HG03095 (cell line): ENCODE measurements at regions not wholly inside any gene's neighbourhood (a gene's known extent, or its start where the extent isn't known, plus 50 kb on each side); places are given as distances from the start of the nearest gene placed in this dataset.
"Not testable (repeated sequence)": the region's sequence is repeated elsewhere in the genome, so short reads cannot be mapped to it uniquely, and the experiment has no call there.

ENCODE experiments used
- ATAC-seq: cut with Tn5 transposase; IDR thresholded peaks from one replicate; pipeline ENCODE4 v1.9.1; 2021; ENCODE audit warnings: moderate library complexity; ENCODE audit not compliant: unreplicated experiment

DNA sequence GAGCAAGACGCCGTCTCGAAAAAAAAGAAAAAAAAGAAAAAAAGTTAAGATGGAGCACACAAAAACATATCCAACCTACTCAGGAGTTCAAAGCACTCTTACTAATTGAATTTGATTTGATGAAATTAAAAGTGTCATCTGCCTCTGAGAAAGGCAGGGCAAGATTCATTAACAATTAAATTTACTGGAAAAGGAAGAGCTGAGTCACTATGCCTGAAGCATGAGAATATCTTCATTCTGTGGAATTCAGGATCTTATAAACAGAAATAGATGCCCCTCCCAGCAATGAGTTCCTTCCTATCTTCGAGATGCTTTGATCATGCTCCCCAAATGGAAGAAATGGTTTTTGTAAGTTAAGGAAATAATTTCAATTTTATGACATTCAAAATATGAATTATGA lies 61.0 kb upstream of the ST3GAL6 start:
- no peak for ATAC-seq

DNA sequence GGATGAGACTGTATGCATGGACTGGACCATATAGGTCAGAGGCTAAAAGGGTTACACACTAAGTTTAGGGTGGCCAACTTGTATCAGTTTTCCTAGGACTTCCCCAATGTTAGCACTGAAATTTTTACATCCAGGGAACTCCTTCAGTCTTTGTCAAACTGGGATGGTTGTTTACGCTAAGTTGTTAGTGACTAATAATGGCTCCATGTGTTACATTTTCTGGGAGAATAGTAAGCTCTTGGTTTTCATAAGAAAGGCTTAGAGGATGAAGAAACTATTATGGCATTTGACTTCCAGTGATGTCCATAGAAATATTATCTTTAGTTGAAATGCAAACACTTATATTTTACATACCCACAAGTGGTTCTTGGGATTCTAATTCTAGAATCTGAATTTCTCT lies 57.9 kb upstream of the ST3GAL6 start:
- ATAC-seq: no peak

DNA sequence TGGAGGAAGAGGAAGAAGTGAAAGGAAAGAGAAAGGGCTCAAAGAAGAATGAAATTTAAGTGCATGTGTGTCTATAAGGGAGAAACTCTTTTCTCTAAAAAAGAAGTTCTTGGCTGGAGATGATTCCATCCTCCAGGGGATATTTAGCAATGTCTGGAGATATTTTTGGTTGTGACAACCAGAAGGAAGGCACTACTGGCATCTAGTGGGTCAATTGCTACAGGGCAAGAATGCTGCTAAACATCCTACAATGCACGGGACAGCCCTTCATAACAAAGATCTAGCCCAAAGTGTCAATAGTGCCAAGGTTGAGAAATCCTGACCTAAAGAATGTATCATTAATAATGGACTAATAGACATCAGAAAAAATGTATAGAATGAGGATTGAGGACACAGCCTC lies 57.4 kb upstream of the ST3GAL6 start:
- ATAC-seq: no peak

DNA sequence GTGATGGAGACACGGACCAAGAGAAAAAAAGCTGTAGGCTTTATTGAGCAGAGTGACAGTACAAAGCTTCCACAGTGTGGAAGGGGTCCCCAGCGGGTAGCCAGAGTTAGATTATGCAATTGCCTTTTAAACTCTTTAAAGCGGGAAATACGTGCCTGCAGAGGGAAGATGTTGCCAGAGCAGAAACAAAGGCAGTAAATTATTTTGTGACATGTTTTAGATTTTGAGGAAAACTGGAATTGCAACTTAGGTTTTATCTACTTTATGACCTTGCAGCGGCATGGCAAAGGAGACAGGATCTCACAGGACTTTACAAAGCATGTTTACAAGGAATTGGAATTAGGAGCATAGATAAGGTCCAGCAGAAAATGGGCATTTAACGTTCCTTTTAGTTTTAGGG lies 54.5 kb upstream of the ST3GAL6 start:
- ATAC-seq: not testable (repeated sequence)

DNA sequence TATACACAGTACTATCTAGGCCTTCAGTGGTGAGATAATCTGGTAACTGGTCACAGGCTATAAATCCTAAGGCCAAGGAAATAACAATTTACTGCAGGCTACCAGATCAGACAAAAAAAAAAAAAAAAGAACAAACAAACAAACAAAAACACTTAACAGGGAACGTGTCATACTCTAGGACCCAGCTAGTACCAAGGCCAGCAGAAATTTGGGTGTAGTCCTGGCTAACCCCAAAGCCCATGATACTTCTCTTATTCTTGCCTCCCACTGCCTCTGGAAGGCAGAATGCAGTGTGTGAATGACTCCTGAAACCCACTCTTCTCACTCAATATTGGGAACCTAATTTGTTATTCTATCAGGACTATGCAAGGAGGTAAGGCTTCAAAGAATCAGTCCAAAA lies 53.7 kb upstream of the ST3GAL6 start:
- no peak for ATAC-seq

DNA sequence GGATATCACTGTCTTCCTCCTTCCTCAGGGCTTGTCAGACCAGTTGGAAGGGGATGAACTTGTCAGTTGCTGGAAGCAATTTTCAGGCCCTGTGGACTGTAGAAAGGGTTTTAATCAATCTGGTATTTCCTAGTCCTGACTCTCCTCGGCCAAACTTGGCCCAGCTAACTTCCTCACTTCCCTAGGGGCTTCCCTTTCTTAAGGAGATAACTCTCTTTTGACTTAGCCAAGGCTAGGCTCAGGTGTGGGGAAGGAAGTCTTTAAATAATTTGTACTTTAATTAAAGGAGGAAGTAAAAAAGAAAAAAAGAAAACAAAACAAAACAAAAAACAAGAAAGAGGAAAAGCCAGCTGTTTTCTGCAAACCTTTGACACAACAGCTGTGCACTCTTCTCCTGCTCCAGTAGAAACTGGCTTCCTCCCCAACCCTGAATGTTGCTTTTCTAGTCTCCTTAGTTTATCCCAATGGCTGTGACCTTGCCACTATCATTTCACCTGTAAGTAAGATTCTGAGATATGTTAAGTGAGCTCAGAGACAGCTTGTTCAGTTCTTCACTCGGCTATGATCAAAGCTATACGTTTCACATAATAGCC lies 53.0 kb upstream of the ST3GAL6 start:
- ATAC-seq: no peak

DNA sequence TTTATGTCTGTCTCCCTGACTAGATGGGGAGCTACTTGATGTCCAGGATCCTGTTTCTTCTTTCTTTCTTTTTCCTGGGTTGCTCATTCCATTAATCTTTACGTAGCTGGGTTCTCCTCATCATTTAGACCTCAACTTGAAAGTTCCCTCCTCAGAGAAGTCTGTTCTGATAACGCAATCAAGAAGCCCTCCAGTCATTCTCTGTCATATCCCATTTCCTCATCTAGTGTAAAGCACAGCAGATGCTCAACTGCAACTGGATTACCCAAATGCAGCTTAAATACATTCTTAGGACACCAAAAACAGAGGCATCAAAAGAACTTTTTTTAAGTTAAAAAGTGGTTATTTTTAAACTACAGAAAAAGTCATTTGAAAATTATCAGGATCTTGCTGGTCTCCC lies 51.7 kb upstream of the ST3GAL6 start:
- no peak for ATAC-seq

DNA sequence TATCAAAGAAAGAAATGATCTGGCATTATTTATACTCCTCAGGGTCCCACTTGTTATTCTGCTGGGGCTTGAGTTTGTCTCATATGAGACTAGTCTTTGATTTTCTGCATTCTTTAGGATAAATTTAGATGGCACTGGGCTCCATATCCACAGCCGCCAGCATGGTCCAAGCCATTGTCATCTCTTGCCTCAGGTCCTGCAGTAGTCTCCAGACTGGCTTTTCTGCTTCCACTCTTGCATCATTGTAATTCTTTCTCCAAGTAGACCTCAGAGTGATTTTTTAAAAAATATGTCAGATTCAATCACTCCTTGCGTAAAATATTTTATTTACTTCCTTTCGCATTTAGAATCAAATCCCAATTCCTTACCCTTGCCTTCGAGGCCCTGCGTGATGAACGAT lies 50.4 kb upstream of the ST3GAL6 start:
- ATAC-seq: no peak

DNA sequence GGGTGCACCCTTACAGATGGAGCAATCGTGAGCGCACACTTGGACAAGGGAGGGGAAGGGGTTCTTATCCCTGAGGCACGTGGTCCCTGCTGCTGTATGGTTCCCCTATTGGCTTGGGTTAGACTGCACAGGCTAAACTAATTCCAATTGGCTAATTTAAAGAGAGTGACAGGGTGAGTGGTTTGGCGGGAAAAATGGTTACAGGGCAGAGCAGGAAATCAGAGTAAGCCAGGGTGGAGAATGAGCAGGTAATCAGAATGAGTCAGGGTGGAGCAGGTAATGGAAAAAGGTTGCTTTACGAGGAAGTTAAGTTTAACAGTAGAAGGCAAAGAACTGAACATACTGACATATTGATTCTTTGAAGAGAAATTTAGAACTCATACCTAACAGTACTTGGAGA lies 49.8 kb upstream of the ST3GAL6 start:
- ATAC-seq: not testable (repeated sequence)
